Loucy (cell line): ENCODE measurements at regions not wholly inside any gene's neighbourhood (a gene's known extent, or its start where the extent isn't known, plus 50 kb on each side); places are given as distances from the start of the nearest gene placed in this dataset.

Experiments
- CTCF ChIP-seq: fragments of 200-600 bp; sonication (generic); conservative IDR thresholded peaks from 2 replicates; pipeline ENCODE4 v1.5.1; 2014; ENCODE audit warnings: mild to moderate bottlenecking, antibody characterized with exemption, low read length
- EZH2phosphoT487 ChIP-seq: fragments of 200-600 bp; IDR thresholded peaks from 2 replicates; pipeline ENCODE4 v1.6.1; 2018; ENCODE audit warnings: antibody characterized with exemption, mild to moderate bottlenecking, moderate library complexity, borderline replicate concordance

DNA sequence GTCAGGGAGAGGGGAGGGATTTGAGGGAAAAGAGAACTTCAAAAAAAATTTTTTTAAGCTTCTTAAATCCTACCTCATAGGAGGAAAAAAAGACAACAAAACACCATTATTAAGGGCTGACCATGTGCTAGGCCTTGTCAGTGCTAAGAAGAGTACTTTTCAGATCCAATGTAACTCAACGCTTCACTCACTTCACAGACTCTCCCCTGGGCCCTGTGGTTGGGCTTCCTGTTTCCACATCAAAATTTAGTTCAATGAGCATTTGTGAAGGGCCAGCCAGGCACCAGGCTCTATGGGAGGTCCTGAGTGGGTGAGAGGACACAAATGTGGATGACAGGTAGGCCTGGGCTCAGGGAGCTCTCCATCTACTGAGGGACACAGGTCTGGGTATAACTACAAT lies 249.8 kb downstream of the PTEN start:
- TF ChIP-seq CTCF (no peak), EZH2phosphoT487 (no peak)
